Medulla oblongata (tissue), 1 donor: ENCODE measurements at regions not wholly inside any gene's neighbourhood (a gene's known extent, or its start where the extent isn't known, plus 50 kb on each side); places are given as distances from the start of the nearest gene placed in this dataset.
"Not testable (repeated sequence)": the region's sequence is repeated elsewhere in the genome, so short reads cannot be mapped to it uniquely, and the experiment has no call there.

Experiments
- DNase-seq: peaks from one replicate; pipeline ENCODE4 v3.0.0-alpha.2; 2015; ENCODE audit errors: extremely low spot score

DNA sequence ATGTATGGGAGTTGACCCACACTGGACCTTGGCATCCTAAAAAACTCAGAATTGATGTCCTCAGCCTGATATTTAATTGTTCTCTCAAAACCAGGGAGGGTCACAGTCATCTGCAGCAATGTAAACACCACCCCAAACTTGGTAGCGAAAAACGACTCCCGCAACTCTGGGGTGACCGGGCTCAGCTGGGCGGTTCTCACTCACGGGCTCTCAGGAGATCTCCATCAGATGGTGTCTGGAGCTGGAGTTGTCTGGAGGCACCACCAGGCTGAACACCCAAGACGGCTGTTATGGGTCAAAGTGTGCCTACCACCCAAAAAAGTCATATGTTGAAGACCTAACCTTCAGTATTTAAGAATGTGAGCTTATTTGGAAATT lies 50.9 kb upstream of the NXT1 start:
- DNase-seq: no peak

DNA sequence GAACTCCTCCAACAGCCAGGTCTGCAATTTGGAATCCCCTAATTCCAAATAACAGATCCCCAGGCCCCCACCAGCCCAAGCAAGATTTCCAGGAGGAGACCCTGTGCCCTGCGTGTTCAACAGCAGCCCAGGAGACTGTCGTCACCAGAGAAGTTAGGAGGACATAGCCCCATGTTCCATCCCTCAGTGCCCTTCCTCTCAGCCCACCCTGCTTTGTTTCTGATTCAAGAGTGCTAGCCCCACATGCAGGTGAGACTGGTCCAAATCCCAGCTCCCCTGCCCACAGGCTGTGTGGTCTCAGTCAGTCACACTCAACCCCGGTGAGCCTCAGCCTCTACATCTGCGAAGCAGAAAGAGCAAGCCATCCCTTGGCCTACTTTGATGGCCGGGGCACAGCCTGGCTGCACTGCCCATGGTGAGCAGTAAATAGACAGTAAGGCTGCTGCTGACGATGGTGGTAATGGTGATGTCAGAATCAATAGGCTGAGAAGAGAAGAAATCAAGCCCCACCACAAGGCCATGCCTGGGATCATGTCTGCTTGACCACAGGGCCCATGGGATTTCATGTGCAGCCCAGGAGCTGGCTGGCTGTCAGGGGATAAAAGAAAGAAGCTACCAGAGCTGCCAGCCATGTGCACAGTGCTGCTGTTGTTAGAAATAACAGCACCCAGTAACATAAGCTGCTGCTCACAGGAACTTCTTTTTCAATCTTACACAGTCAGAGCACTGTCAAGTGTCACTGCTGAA lies 51.5 kb upstream of the NXT1 start:
- DNase-seq: no peak

DNA sequence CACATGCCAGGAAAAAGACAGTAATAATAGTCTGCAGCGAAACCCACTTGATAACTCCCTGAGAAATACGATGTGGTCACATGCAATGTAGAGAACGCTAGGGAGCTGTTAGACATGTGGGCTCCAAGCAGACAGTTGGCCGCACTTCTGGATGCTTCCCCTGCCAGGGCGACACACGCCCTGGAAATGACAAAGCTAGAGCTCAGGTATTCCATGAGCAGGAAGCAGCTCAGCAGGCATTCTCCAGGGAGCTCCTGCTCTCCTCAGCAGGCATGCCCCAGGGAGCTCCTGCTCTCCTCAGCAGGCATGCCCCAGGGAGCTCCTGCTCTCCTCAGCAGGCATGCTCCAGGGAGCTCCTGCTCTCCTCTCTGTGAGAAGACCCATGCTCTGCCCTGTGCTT lies 52.4 kb upstream of the NXT1 start:
- no peak for DNase-seq

DNA sequence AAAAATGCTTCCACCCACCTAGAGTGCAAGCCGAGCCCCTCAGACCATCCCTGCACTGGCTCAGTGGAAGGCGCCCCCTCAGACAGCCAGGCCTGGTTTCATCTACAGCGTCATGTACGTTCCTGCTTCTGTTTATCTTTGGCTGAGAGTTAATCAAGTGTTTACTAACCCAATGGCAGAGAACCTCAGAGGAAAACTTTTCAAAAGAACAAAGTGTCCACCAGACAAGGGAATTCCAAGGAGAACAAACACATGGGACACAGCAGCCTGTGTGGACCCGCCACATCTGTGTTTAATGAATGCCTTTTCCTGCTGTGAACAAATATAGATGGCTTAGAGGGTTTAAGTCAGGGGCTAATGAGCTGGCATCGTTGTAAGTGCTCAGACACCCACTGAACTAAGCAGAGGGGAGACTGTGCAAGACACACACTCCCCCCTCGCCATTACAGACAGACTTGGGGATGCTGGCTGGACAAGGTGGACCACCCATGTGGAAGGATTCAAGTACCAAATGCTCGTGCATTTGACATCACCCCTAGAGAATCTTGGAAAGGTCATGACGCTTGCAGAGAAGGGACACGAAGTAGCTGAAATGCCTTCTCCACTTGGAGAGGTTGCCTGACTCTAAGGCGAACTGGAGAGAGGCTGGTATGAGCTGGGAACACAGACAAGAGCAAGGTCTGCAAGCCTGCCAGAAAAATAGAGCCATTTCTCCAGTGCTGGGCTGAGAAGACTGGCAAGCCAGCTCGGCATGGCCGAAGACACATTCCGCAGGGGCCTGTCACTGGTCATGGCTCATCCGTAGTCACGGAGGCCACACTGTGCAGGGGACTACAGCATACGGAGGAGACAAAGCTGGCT lies 53.5 kb upstream of the NXT1 start:
- no peak for DNase-seq

DNA sequence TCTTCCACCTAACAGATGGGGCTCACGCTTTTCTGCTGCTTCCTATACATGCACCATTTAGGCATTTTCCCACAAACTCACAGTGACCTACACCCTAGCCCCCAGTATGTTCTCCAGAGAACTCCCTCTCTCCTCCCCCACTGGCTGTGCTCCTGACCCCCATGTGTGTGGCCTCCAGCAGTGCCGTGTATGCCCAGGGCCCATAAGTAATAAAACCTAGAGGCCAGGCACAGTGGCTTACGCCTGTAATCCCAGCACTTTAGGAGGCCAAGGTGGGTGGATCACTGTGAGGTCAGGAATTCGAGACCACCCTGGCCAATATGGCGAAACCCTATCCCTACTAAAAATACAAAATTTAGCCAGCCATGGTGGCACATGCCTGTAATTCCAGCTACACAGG lies 54.7 kb upstream of the NXT1 start:
- DNase-seq: no peak

DNA sequence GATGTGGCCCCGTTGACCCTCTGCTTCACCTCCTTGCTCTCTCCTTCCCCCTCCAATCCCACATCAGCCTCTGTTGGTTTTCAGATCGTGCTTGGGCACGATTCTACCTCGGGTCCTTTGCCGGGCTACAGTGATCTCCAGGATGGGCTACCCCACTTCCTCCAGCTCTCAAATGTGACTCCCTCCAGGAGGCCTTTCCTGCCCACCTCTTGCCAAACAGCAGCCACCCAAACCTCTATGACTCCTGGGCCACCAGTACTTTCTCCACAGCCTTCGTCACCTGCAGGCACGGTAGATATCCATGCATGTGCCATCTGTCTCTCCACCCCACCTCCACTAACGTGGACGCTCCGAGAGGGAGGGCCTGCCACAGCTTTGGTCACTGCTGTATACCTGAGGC lies 55.9 kb upstream of the NXT1 start:
- DNase-seq: no peak

DNA sequence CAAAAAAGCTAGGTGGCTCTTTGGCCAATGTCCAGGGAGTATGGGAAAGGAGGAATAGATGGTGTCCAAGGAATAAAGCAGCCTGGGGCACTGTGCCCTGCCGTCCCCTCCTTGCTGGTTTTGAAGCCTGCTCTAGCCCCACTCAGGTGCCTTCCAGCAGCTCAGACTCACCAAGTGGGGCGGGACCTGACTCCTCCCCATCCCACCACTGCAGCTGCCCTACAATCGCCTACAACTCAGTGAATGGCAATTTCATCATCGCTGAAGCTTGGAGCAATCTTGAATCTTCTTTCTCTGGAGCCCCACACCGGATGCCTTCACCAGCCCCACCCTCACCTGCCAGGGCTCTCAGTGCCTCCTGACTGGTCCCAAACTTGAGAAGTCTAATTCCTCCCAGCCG lies 56.4 kb upstream of the NXT1 start:
- DNase-seq: no peak

DNA sequence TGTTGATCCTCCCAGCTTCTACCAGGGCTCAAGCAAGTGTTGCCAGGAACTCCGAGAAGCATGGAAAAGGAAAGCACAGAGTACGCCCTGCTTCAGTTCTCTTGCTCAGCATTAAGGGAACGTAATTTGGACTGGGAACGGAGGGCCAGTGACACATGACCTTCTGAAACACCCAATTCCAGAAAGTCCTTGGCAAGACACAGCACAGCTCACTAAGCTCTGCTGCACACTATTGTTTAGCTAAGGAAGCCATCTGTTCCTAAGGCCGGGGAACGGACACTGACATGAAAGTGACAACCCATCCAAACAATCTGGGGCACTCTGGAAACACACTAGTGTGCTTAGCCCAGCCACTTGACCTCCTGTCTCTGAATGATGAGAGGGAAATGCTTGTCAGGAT lies 56.9 kb upstream of the NXT1 start:
- DNase-seq: no peak

DNA sequence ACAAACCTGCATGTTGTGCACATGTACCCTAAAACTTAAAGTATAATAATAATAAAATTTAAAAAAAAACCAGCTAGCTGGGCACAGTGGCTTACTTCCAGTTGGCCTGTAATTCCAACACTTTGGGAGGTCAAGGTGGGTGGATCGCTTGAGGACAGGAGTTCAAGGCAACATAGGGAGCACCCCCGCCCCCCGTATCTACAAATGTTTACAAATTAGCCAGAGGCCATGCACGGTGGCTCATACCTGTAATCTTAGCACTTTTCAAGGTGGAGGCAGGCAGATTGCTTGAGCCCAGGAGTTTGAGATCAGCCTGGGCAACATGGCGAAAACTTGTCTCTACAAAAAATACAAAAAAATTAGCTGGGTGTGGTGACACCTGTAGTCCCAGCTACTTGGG lies 58.3 kb upstream of the NXT1 start:
- DNase-seq: not testable (repeated sequence)

DNA sequence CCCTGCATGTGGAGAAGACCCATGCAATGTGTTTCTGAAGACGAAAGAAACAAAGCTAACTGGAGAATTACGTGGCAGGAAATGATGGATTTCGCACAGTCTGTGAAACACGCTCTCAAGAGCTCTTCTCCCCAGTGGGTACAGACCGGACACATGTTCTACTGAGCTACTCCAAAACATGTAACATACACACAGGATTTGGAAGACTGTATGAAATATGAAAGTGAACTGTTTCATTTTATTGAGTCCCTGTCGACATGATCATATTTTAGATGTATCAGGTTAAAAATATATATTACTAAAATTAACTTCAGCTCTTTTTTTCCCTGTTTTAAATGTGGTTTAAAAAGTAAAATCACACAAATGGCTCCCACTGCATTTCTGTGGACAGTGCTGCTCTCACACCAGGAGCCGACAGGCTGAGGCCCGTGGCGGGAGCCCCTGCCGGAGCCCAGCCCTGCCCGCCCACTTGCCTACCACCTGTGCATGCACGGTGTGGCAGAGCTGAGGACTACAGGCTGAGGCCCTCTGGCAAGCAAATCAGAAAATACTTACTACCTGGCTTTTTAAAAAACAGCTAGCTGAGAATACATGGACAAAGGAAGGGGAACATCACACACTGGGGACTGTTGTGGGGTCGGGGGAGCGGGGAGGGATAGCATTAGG lies 58.9 kb upstream of the NXT1 start:
- no peak for DNase-seq

DNA sequence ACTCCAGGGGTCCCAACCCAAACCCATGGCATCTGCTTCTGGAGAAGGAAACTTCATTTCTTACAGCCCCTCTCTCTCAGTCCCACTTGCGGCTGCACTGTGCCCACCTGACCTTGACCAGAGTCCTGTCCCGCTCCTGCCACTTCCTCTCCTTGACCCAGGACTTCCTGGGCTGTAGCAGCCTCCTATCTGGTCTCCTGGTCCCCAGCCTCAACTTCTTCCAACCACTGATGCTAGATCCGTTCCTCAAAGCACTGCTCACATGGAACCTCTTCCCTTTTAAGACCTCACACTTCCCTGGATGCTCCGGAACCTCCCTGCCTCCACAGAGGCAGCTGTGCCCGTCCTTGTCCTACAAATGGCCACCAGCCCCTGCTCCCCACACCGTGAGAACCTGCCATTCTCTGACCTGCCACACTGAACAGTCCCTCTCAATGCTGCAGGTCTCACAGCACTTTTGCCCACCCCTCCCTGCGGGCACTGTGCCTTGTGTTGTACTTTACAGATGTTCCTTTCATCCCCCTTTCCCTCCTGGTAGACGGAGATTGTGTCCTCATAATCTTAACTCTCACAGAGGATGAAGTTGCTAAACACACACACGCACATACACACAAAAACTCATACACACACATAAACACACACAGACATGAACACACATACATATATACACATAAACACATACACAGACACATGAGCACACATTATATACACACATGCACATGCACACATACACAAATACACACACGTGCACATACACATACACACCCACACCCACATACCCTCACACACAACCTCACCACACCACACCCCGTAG lies 59.6 kb upstream of the NXT1 start:
- no peak for DNase-seq

DNA sequence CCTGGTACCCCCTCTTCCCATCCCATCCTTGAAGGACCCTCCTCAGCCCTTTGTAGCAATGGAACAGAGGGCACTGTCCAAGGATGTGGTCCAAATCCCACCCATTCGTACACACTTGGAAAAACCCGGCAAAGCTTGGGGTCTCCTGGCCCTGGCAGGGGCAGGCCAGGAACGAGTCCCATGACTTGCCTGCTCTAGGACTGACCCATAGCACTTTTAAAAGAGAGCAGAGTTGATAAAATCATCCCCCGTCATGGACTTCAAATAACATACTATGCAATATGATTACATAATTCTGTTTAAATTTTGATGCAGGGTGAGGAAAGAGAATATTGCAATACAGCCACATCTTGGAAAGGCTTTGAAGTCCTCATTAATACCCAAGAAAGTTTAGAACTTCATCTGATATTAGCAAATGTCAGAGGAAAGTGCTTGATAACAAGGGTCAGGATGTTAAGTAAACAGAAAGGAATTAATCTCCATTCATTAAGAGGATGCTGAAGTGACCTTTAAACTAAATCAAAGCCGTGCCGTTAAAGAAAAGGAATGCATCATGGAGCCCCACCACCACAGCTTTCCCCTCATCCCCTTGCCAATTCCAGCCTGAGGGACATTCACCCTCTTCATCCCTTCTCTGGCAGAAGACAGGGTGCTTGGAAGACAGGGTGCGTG lies 60.7 kb upstream of the NXT1 start:
- DNase-seq: no peak

DNA sequence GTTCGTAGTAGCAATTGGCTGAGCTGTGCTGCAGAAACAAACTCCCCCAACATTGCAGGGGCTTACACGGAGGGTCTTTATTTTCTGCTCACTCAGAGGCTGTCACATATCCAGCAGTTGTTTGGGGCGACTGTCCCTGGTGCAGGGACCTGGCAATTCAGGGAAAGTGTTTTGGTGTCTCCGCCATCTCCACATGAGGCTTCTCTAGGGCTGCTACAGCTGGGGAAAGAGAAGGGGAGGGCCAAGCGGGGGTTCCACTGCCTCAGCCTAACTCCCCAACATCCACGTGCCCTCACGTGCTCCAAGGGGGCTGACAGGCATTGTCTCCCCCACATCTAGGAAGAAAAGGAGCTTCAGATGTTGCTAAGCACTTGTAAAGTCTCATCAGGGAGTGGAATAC lies 61.3 kb upstream of the NXT1 start:
- DNase-seq: no peak

DNA sequence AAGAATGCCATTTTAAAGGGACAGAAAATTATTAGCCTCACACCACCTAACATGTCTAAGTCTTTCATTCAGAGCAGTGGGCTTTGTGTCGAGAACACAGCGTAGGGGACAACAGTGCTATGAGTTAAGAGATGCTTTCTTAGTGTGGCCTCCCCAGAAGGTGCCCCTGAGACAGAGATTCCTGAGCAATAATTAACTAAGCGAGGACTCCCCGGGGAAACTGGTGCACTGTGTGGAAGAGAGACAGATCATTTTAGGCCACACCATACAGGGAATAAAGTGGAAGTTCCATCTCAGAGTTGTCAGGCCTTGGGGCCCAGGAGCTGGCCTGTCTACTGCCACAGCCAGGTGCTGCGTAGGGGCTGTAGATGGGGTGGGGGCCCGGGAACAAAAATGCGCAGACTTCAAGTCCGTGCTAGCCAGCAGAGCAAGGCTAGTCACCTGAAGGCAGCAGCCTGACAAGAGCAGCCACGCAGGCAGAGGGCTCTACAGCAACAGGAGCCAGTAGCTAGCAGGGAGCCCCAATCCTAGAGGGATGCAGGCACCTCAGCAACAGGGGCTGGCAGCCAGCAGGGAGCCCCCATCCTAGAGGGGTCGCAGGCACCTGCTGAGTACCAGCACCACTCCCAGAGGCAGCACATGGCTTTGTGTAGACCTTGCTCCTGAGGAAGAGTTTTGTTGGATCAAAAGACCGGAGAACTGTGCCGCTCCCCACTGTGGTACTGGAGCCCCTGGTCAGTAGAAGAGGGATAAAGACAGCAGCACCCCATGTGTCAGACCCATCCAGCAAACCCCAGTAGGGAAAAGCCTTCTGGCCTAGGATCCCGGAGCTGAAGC lies 63.0 kb upstream of the NXT1 start:
- DNase-seq: no peak

DNA sequence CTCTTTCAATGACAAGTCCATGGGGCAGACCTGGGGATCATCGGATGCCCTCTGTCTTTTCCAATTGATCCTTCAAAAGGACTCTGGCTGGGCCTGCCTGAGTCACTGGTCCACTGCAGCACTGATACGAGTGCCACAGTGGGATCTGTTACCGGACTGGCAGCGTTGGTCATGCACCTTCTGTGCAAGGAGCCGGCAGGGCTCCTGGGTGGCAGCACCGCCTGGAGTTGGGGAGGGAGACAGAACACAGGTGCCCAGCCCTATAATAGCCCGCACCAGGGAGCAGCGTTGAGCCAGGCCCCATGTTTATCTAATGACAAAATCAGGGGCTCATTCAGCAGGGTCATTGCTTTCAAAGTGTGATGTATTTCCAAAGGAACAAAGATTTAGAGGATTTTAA lies 64.2 kb upstream of the NXT1 start:
- no peak for DNase-seq

DNA sequence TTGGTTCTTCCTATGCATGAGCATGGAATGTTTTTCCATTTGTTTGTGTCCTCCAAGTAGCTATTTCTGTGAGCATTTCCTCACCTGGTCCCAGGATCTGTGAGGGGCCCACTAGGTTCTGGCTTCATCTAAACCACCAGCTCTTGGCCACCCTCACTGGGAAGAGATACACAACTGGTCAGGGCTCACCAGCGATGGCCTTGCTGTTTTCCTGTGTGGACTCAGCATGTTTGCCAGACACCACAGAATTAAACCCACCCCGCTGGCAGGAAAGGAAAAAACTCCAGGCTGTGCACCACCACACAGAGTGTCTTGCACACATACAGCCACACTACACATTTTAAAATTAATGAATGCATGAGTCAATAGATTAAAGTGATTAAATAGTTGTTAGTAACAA lies 65.1 kb upstream of the NXT1 start:
- DNase-seq: no peak

DNA sequence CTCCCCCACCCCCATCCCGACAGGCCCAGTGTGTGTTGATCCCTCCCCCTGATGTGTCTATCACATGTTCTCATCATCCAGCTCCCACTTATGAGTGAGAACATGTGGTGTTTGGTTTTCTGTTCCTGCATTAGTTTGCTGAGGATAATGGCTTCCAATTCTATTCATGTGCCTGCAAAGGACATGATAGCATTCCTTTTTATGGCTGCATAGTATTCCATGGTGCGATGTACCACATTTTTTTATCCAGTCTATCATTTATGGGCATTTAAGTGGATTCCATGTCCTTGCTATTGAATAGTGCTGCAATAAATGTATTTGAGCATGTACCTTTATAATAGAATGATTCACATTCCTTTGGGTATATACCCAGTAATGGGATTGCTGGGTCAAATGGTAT lies 66.6 kb upstream of the NXT1 start:
- no peak for DNase-seq

DNA sequence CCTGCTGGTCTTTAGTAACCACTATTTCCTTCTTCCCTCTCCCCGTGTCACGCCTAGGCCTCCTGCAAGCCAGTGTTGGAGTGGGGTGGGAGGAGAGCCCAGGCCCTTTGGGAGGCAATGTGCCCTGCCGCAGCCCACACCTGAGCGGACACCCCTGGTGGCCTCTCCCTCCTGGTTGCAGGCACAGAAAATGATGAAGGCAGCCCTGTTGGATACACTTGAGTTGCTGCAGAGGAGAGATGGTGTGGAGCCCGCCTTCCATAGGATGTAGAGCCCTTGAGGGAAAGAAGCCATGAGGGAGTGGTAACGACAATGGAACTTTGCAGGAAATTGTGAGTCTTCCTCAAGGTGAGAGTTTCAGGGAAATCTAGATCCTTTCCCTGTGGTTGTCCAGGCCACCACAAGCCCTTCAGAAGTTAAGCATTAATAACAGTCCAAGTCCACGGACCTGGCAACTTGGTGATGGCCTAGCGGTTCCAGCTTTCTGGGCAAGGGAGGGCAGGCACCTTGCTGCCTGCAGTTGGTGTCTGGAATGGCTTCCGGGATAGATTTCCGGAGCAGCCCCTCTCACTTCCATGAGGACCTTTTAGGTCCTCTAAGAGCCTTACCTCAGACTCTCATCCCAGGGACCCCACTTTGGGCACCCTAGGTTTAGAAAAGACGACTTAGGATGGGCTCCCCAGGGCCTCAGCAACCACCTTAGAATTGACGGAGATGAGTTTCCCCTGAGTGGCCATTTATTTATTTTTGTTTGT lies 67.3 kb upstream of the NXT1 start:
- DNase-seq: no peak

DNA sequence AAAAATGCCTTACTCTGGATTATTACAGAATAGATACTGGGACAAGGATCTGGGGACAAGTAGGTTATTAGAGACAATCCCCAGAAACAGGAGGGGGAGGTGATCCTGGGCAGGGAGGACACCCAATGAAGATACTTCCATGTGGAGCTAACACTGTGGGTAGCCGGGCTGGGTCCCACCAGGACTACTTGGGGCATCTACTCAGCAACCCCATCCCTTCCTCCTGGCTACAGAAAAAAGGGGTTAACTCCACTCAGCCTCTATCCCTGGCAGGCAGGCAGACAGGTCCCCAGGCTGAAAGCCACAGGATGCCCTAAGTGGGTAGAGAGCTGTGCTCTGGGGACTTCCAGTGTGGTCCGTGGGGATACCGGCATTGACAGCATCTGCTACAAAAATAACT lies 68.0 kb upstream of the NXT1 start:
- DNase-seq: no peak

DNA sequence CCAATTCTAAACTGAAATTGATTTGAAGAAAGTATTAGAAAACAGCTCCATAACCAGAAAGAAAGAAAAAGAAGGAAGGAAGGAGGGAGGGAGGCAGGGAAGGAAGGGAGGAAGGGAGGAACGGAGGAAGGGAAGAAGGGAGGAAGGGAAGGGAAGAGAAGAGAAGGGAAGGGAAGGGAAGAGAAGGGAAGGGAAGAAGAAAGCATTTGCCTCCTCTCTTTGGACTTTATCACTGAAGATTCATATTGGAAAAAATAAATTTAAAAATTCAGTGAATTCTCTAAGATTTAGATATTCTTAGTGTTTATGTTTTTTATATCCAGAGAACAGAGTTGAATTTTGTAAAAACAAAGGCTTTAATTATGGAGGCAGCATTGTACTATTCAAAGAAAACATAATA lies 68.5 kb upstream of the NXT1 start:
- no peak for DNase-seq
